Neural progenitor cell (in vitro differentiated cells): ENCODE measurements at regions not wholly inside any gene's neighbourhood (a gene's known extent, or its start where the extent isn't known, plus 50 kb on each side); places are given as distances from the start of the nearest gene placed in this dataset.

Experiments used
- EZH2 ChIP-seq: fragments of 200-600 bp; sonication (generic); IDR thresholded peaks from 2 replicates; pipeline ENCODE4 v1.6.1; 2017; ENCODE audit warnings: antibody characterized with exemption, mild to moderate bottlenecking, moderate library complexity
- EZH2phosphoT487 ChIP-seq: fragments of 200-600 bp; sonication (generic); IDR thresholded peaks from 2 replicates; pipeline ENCODE4 v1.6.1; 2017; ENCODE audit warnings: antibody characterized with exemption
- TF ChIP-seq, protein P1 (sequence below): fragments of 200-600 bp; sonication (generic); IDR thresholded peaks from 2 replicates; pipeline ENCODE4 v1.5.1; 2017; ENCODE audit warnings: antibody characterized with exemption, mild to moderate bottlenecking

DNA sequence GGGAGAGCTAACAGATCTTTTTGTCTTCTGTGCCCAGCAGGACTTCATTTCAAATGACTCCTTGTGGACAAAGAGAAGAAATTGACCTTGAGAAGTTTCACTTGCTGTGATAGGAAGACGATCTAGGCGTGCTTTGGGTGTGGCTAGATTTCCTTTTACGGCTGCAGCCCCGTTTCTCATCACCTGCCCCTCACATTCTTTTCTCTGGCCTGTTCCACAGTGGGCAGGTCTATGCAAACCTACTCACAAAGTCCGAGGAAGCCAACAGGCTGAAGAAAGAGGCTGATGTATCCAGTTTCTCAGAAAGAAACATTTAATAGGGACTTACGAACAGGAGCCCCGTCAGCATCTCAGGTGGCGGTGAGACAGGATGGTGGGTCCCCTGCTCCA is 231.8 kb downstream of the FGF9 start:
- TF ChIP-seq EZH2, result no peak
- TF ChIP-seq, protein P1, sequence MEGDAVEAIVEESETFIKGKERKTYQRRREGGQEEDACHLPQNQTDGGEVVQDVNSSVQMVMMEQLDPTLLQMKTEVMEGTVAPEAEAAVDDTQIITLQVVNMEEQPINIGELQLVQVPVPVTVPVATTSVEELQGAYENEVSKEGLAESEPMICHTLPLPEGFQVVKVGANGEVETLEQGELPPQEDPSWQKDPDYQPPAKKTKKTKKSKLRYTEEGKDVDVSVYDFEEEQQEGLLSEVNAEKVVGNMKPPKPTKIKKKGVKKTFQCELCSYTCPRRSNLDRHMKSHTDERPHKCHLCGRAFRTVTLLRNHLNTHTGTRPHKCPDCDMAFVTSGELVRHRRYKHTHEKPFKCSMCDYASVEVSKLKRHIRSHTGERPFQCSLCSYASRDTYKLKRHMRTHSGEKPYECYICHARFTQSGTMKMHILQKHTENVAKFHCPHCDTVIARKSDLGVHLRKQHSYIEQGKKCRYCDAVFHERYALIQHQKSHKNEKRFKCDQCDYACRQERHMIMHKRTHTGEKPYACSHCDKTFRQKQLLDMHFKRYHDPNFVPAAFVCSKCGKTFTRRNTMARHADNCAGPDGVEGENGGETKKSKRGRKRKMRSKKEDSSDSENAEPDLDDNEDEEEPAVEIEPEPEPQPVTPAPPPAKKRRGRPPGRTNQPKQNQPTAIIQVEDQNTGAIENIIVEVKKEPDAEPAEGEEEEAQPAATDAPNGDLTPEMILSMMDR, result no peak
- TF ChIP-seq EZH2phosphoT487, result no peak
